SK-N-SH treated with all-trans-retinoic acid at 6 μM for 48 hours (cell line): ENCODE measurements at regions not wholly inside any gene's neighbourhood (a gene's known extent, or its start where the extent isn't known, plus 50 kb on each side); places are given as distances from the start of the nearest gene placed in this dataset.

Experiments
- CSDC2 ChIP-seq: fragments of 250-450 bp; sonication (Bioruptor Pico); IDR thresholded peaks from 2 replicates; pipeline ENCODE4 v1.5.0; 2020; ENCODE audit warnings: mild to moderate bottlenecking, moderate library complexity
- ESRRG ChIP-seq: fragments of 250-450 bp; sonication (Bioruptor Pico); IDR thresholded peaks from 2 replicates; pipeline ENCODE4 v1.6.1; 2021; ENCODE audit warnings: mild to moderate bottlenecking
- ISL1 ChIP-seq: fragments of 250-450 bp; sonication (Bioruptor Pico); IDR thresholded peaks from 2 replicates; pipeline ENCODE4 v2.1.2; 2022; ENCODE audit warnings: mild to moderate bottlenecking, moderate library complexity
- PATZ1 ChIP-seq: fragments of 250-450 bp; sonication (Bioruptor Pico); IDR thresholded peaks from 2 replicates; pipeline ENCODE4 v1.8.0; 2020; ENCODE audit warnings: mild to moderate bottlenecking, moderate library complexity, borderline replicate concordance
- POU6F1 ChIP-seq: fragments of 250-450 bp; sonication (Bioruptor Pico); IDR thresholded peaks from 2 replicates; pipeline ENCODE4 v1.8.0; 2021; ENCODE audit warnings: low read depth, mild to moderate bottlenecking, moderate library complexity, borderline replicate concordance
- ZC3H10 ChIP-seq: fragments of 250-450 bp; sonication (Bioruptor Pico); IDR thresholded peaks from 2 replicates; pipeline ENCODE4 v1.5.1; 2021; ENCODE audit warnings: mild to moderate bottlenecking, moderate library complexity
- ZFP30 ChIP-seq: fragments of 450-650 bp; formaldehyde crosslinking; IDR thresholded peaks from 2 replicates; pipeline ENCODE4 v1.5.0; 2022; ENCODE audit warnings: mild to moderate bottlenecking, moderate library complexity
- ZNF565 ChIP-seq: fragments of 450-650 bp; formaldehyde crosslinking; conservative IDR thresholded peaks from 2 replicates; pipeline ENCODE4 v1.5.0; 2020; ENCODE audit warnings: low read depth, mild to moderate bottlenecking, moderate library complexity

- TF ChIP-seq POU6F1 (no peak), CSDC2 (CRISPR knock-in tag) (no peak), PATZ1 (CRISPR knock-in tag) (peak; percentile 47; the same call in 1 of the 2 replicates), ISL1 (CRISPR knock-in tag) (no peak), ZNF565 (CRISPR knock-in tag) (no peak), ZFP30 (no peak), ZC3H10 (CRISPR knock-in tag) (no peak), ESRRG (CRISPR knock-in tag) (no peak)
Measured at GRCh38 chr3:11096266-11097139, 57.8 kb upstream of the HRH1 start.
